Activated CD4-positive, alpha-beta T cell treated with anti-CD3 and anti-CD28 coated beads, Interleukin-2, amount 10 ng/mL, durations not matched to agents 24 days and 14 days (primary cell): ENCODE measurements at regions not wholly inside any gene's neighbourhood (a gene's known extent, or its start where the extent isn't known, plus 50 kb on each side); places are given as distances from the start of the nearest gene placed in this dataset.
"Not testable (repeated sequence)": the region's sequence is repeated elsewhere in the genome, so short reads cannot be mapped to it uniquely, and the experiment has no call there.

Source experiments
- DNase-seq: peaks from one replicate; pipeline ENCODE4 v3.0.0; 2022
- H3K27ac Mint-ChIP-seq: one replicate; pipeline ENCODE4 v1.8.0; 2022; ENCODE audit warnings: mild to moderate bottlenecking, mixed read lengths
- H3K27me3 Mint-ChIP-seq: one replicate; pipeline ENCODE4 v1.8.0; 2022; ENCODE audit warnings: mixed read lengths
- H3K36me3 Mint-ChIP-seq: one replicate; pipeline ENCODE4 v1.8.0; 2022; ENCODE audit warnings: low read depth, mild to moderate bottlenecking, mixed read lengths
- H3K4me1 Mint-ChIP-seq: one replicate; pipeline ENCODE4 v1.8.0; 2021; ENCODE audit warnings: mixed read lengths
- H3K4me3 Mint-ChIP-seq: one replicate; pipeline ENCODE4 v1.8.0; 2022; ENCODE audit warnings: mild to moderate bottlenecking, moderate library complexity, mixed read lengths
- H3K9me3 Mint-ChIP-seq: one replicate; pipeline ENCODE4 v1.8.0; 2021; ENCODE audit warnings: mixed read lengths
- intact Hi-C: fragments of 100-400 bp; cut with micrococcal nuclease; formaldehyde crosslinking; loops from one replicate; pipeline ENCODE4 v1.15.1; 2023

- H3K36me3 Mint-ChIP-seq, DNase-seq, H3K27me3 Mint-ChIP-seq, intact Hi-C loops, H3K4me1 Mint-ChIP-seq, H3K4me3 Mint-ChIP-seq, H3K9me3 Mint-ChIP-seq, H3K27ac Mint-ChIP-seq: not testable (repeated sequence)
Observed at GRCh38 chrX:124181515-124181914, 150.9 kb upstream of the TEX13D start.

- intact Hi-C loops, result no loop called here
- Mint-ChIP-seq H3K4me1 (no peaks in the 10 kb centered on the region), H3K27ac (no peak overlapping the region), H3K36me3 (no peaks in the 10 kb centered on the region), H3K4me3 (no peak overlapping the region), H3K27me3 (no peaks in the 10 kb centered on the region), H3K9me3 (no peaks in the 10 kb centered on the region)
- no peak for DNase-seq
Observed at GRCh38 chrX:124190440-124190839, 142.0 kb upstream of the TEX13D start.

GRCh38 chrX:124194199-124194598 is 138.3 kb upstream of the TEX13D start:
- no peaks in the 10 kb centered on the region for H3K4me1 Mint-ChIP-seq
- no peaks in the 10 kb centered on the region for H3K27me3 Mint-ChIP-seq
- H3K4me3 Mint-ChIP-seq, result no peak overlapping the region
- no peak for DNase-seq
- no peaks in the 10 kb centered on the region for H3K36me3 Mint-ChIP-seq
- no peak overlapping the region for H3K27ac Mint-ChIP-seq
- intact Hi-C loops, result no loop called here
- H3K9me3 Mint-ChIP-seq, result no peaks in the 10 kb centered on the region

- Mint-ChIP-seq H3K36me3 (no peaks in the 10 kb centered on the region), H3K9me3 (no peaks in the 10 kb centered on the region), H3K27me3 (no peaks in the 10 kb centered on the region), H3K4me1 (no peaks in the 10 kb centered on the region), H3K4me3 (no peak overlapping the region), H3K27ac (no peak overlapping the region)
- intact Hi-C loops, result no loop called here
- no peak for DNase-seq
Observed at GRCh38 chrX:124194901-124195300, 137.6 kb upstream of the TEX13D start.

GRCh38 chrX:124203311-124203710 is 129.1 kb upstream of the TEX13D start:
- intact Hi-C loops, result no loop called here

GRCh38 chrX:124208660-124209059 is 123.8 kb upstream of the TEX13D start:
- H3K27me3 Mint-ChIP-seq, result no peaks in the 10 kb centered on the region
- intact Hi-C loops, result no loop called here
- H3K9me3 Mint-ChIP-seq, result no peaks in the 10 kb centered on the region
- DNase-seq, result no peak
- peaks cover 14% of the 10 kb centered on the region for H3K4me1 Mint-ChIP-seq
- no peak overlapping the region for H3K4me3 Mint-ChIP-seq
- H3K27ac Mint-ChIP-seq, result no peak overlapping the region
- no peaks in the 10 kb centered on the region for H3K36me3 Mint-ChIP-seq

More at GRCh38 chrX:124203311-124203710, 129.1 kb upstream of the TEX13D start:
- Mint-ChIP-seq H3K27ac (no peak overlapping the region), H3K4me1 (no peaks in the 10 kb centered on the region), H3K36me3 (no peaks in the 10 kb centered on the region), H3K9me3 (peaks cover 7% of the 10 kb centered on the region), H3K27me3 (no peaks in the 10 kb centered on the region), H3K4me3 (no peak overlapping the region)
- no peak for DNase-seq

GRCh38 chrX:124209792-124210576 is 122.5 kb upstream of the TEX13D start:
- Mint-ChIP-seq H3K27me3 (no peaks in the 10 kb centered on the region), H3K9me3 (peaks cover under 1% of the 10 kb centered on the region)

GRCh38 chrX:124211312-124211942 is 121.0 kb upstream of the TEX13D start:
- H3K4me1 Mint-ChIP-seq, result peaks cover 33% of the 10 kb centered on the region
- intact Hi-C loops, result loop anchor here (10.0 kb wide), 1 partner anchor 1083 kb away; no protein-coding TSS in a partner anchor
- no peak overlapping the region for H3K27ac Mint-ChIP-seq
- no peaks in the 10 kb centered on the region for H3K27me3 Mint-ChIP-seq
- H3K4me3 Mint-ChIP-seq, result no peak overlapping the region
- peaks cover 11% of the 10 kb centered on the region for H3K9me3 Mint-ChIP-seq
- no peaks in the 10 kb centered on the region for H3K36me3 Mint-ChIP-seq
- peak; percentile 79 for DNase-seq

More at GRCh38 chrX:124209792-124210576, 122.5 kb upstream of the TEX13D start:
- no peak for DNase-seq
- no peaks in the 10 kb centered on the region for H3K36me3 Mint-ChIP-seq
- no peak overlapping the region for H3K4me3 Mint-ChIP-seq
- intact Hi-C loops, result loop anchor here (10.0 kb wide), 1 partner anchor 1085 kb away; no protein-coding TSS in a partner anchor
- H3K4me1 Mint-ChIP-seq, result peaks cover 20% of the 10 kb centered on the region
- H3K27ac Mint-ChIP-seq, result no peak overlapping the region

GRCh38 chrX:124212622-124213021 is 119.8 kb upstream of the TEX13D start:
- Mint-ChIP-seq H3K36me3 (no peaks in the 10 kb centered on the region), H3K4me1 (peaks cover 44% of the 10 kb centered on the region), H3K27me3 (no peaks in the 10 kb centered on the region), H3K9me3 (peaks cover 11% of the 10 kb centered on the region), H3K4me3 (peak overlapping the region; percentile 45), H3K27ac (peak overlapping the region; percentile 75)
- intact Hi-C loops, result loop anchor here (1.0 to 10.0 kb wide), 3 partner anchors 28 to 1082 kb away; no protein-coding TSS in a partner anchor
- DNase-seq, result peak; percentile 72

- Mint-ChIP-seq H3K4me1 (peaks cover 66% of the 10 kb centered on the region), H3K4me3 (peak overlapping the region; percentile 42), H3K36me3 (no peaks in the 10 kb centered on the region), H3K27ac (peak overlapping the region; percentile 78), H3K27me3 (no peaks in the 10 kb centered on the region), H3K9me3 (peaks cover 11% of the 10 kb centered on the region)
- intact Hi-C loops, result loop anchor here (1.0 to 10.0 kb wide), 6 partner anchors 42 to 1079 kb away; no protein-coding TSS in a partner anchor
- DNase-seq, result peak; percentile 60
Observed at GRCh38 chrX:124215786-124216185, 116.7 kb upstream of the TEX13D start.

- Mint-ChIP-seq H3K4me3 (peak overlapping the region; percentile 61), H3K27me3 (no peaks in the 10 kb centered on the region), H3K9me3 (peaks cover 11% of the 10 kb centered on the region), H3K27ac (peak overlapping the region; percentile 97), H3K4me1 (peaks cover 69% of the 10 kb centered on the region), H3K36me3 (no peaks in the 10 kb centered on the region)
- intact Hi-C loops, result loop anchor here (1.0 to 10.0 kb wide), 7 partner anchors 41 to 1078 kb away; no protein-coding TSS in a partner anchor
- no peak for DNase-seq
Observed at GRCh38 chrX:124216396-124217115, 115.9 kb upstream of the TEX13D start.

- Mint-ChIP-seq H3K4me1 (peaks cover 70% of the 10 kb centered on the region), H3K9me3 (peaks cover 11% of the 10 kb centered on the region), H3K4me3 (peak overlapping the region; percentile 73), H3K27me3 (no peaks in the 10 kb centered on the region), H3K27ac (peak overlapping the region; percentile 97), H3K36me3 (no peaks in the 10 kb centered on the region)
- peak; percentile 89 for DNase-seq
- intact Hi-C loops, result loop anchor here (1.0 to 10.0 kb wide), 9 partner anchors 15 to 1077 kb away; no protein-coding TSS in a partner anchor
Observed at GRCh38 chrX:124217304-124218251, 114.9 kb upstream of the TEX13D start.

GRCh38 chrX:124223524-124223923 is 108.9 kb upstream of the TEX13D start:
- Mint-ChIP-seq H3K4me1 (peaks cover 38% of the 10 kb centered on the region), H3K27me3 (no peaks in the 10 kb centered on the region), H3K27ac (peak overlapping the region; percentile 63), H3K4me3 (peak overlapping the region; percentile 50), H3K36me3 (no peaks in the 10 kb centered on the region), H3K9me3 (no peaks in the 10 kb centered on the region)
- DNase-seq, result peak; percentile 58
- intact Hi-C loops, result no loop called here
